Panc1 (cell line): ENCODE measurements at regions not wholly inside any gene's neighbourhood (a gene's known extent, or its start where the extent isn't known, plus 50 kb on each side); places are given as distances from the start of the nearest gene placed in this dataset.

Experiments
- ATAC-seq: fragments of 200-7000 bp; cut with Tn5 transposase; 2 replicates; pipeline ENCODE4 v1.9.1; 2020; ENCODE audit warnings: mild to moderate bottlenecking, moderate library complexity
- BruUV-seq: library from RNA; stranded (reverse); fragments of 400-500 nt; replicated peaks from 2 replicates; lab custom pipeline; 2021; lab: Mats Ljungman, UMichigan
- CTCF ChIA-PET: fragments of 300-600 bp; sonication (Branson Sonifier 250); formaldehyde crosslinking; loops from one replicate; lab custom pipeline; 2022; ENCODE audit warnings: antibody characterized with exemption; lab: Charles Lee
- POLR2A ChIA-PET: fragments of 300-600 bp; sonication (Branson Sonifier 250); formaldehyde crosslinking; loops from one replicate; lab custom pipeline; 2022; ENCODE audit warnings: antibody characterized with exemption; lab: Charles Lee
- DNase-seq: peaks from one replicate; pipeline ENCODE4 v3.0.0-alpha.2; 2010; ENCODE audit warnings: low read depth, low spot score
- H3K27ac ChIP-seq: 2 replicates; pipeline ENCODE4 v1.5.1; 2011; ENCODE audit warnings: mild to moderate bottlenecking, low read length, inconsistent platforms
- H3K27me3 ChIP-seq: fragments of 200-500 bp; sonication (Bioruptor generic); 2 replicates; pipeline ENCODE4 v1.6.0; 2014; ENCODE audit warnings: low read length, inconsistent platforms; ENCODE audit not compliant: control insufficient read depth, insufficient read depth
- H3K36me3 ChIP-seq: fragments of 200-500 bp; sonication (Bioruptor generic); 2 replicates; pipeline ENCODE4 v1.5.1; 2014; ENCODE audit warnings: inconsistent platforms, mild to moderate bottlenecking, low read length, moderate library complexity; ENCODE audit not compliant: control insufficient read depth, insufficient read depth
- H3K4me1 ChIP-seq: 2 replicates; pipeline ENCODE4 v1.5.1; 2011; ENCODE audit warnings: inconsistent platforms, mild to moderate bottlenecking, low read length, moderate library complexity; ENCODE audit not compliant: control insufficient read depth, insufficient read depth
- H3K4me3 ChIP-seq, 2 experiments: 2 replicates each; pipeline ENCODE4 v1.5.1; 2011 to 2012; ENCODE audit warnings: low read depth in 2 of 2, low read length in 2 of 2, mild to moderate bottlenecking in 2 of 2, inconsistent platforms in 1 of 2, moderate library complexity in 1 of 2
- H3K9me3 ChIP-seq: fragments of 200-500 bp; sonication (Bioruptor generic); 2 replicates; pipeline ENCODE4 v1.5.1; 2014; ENCODE audit warnings: low read depth, mild to moderate bottlenecking, inconsistent platforms, low read length, moderate library complexity; ENCODE audit not compliant: control insufficient read depth, insufficient read depth
- CTCF ChIP-seq: fragments of 450-650 bp; IDR thresholded peaks from 2 replicates; pipeline ENCODE4 v1.5.1; 2017; ENCODE audit warnings: mild to moderate bottlenecking
- POLR2AphosphoS5 ChIP-seq: IDR thresholded peaks from 2 replicates; pipeline ENCODE4 v1.6.1; 2012; ENCODE audit warnings: mild to moderate bottlenecking, low read depth, low read length, moderate library complexity
- SIN3A ChIP-seq: IDR thresholded peaks from 2 replicates; pipeline ENCODE4 v1.6.1; 2012; ENCODE audit warnings: low read depth, mild to moderate bottlenecking, low read length, moderate library complexity, borderline replicate concordance; ENCODE audit not compliant: insufficient read depth
- TCF7L2 ChIP-seq: IDR thresholded peaks from 2 replicates; pipeline ENCODE4 v1.6.1; 2011; ENCODE audit warnings: mild to moderate bottlenecking, low read depth, low read length, inconsistent platforms
- in situ Hi-C: cut with HindIII; loops from 2 replicates; pipeline ENCODE4 v1.10.0; 2016; ENCODE audit warnings: low sequenced_read_pairs, low pct_unique_long_range_greater_than_20kb
- intact Hi-C: fragments of 100-400 bp; cut with micrococcal nuclease; formaldehyde crosslinking; loops from one replicate; pipeline ENCODE4 v1.10.0; 2022; ENCODE audit not compliant: unreplicated experiment
- TF ChIP-seq, protein P1 (sequence below), 2 experiments: IDR thresholded peaks; 2 replicates each; pipeline ENCODE4 v1.6.1; 2011 to 2012; ENCODE audit warnings: low read depth in 2 of 2, control low read depth in 1 of 2, low read length in 1 of 2, mild to moderate bottlenecking in 1 of 2, moderate library complexity in 1 of 2; ENCODE audit not compliant: insufficient read depth in 1 of 2

DNA sequence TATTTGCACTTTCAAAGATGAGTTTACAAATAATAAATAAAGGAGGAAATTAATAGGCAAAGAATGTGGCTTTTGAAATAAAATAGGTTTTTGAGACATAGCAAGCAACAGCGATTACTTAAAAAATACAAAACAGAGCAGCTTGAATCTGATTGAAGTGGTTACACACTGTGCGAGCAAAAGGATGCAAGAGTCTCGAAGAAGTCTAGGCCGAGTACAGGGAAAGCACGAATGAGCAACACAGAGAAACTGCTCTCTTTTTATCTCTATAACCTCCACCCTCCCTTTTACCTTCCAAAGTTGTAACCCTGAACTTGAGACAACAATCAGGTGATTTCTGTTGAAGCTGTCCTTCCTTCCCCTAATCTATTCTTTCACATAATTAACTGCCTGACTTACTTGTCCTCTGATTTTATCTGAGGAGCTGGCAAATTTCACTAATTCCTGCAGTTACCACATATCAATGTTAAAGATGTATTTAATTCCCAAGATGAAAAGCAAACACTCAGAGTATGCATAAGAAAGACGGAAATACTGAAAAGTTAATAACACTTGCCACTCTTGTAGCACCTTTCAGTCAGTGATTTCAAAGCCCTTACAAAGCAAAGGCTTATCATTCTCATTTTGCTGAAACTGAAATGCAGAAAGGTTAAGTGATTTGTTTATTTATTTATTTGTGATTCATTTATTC, 1030.1 kb downstream of the ADGRL2 start:
- no peaks in the 10 kb centered on the region for H3K27me3 ChIP-seq
- intact Hi-C loops (no loop called here), in situ Hi-C loops (no loop called here)
- peaks cover 4% of the 10 kb centered on the region; the same call in 1 of the 2 replicates for H3K9me3 ChIP-seq
- no peak for TF ChIP-seq CTCF
- TF ChIP-seq, protein P1, sequence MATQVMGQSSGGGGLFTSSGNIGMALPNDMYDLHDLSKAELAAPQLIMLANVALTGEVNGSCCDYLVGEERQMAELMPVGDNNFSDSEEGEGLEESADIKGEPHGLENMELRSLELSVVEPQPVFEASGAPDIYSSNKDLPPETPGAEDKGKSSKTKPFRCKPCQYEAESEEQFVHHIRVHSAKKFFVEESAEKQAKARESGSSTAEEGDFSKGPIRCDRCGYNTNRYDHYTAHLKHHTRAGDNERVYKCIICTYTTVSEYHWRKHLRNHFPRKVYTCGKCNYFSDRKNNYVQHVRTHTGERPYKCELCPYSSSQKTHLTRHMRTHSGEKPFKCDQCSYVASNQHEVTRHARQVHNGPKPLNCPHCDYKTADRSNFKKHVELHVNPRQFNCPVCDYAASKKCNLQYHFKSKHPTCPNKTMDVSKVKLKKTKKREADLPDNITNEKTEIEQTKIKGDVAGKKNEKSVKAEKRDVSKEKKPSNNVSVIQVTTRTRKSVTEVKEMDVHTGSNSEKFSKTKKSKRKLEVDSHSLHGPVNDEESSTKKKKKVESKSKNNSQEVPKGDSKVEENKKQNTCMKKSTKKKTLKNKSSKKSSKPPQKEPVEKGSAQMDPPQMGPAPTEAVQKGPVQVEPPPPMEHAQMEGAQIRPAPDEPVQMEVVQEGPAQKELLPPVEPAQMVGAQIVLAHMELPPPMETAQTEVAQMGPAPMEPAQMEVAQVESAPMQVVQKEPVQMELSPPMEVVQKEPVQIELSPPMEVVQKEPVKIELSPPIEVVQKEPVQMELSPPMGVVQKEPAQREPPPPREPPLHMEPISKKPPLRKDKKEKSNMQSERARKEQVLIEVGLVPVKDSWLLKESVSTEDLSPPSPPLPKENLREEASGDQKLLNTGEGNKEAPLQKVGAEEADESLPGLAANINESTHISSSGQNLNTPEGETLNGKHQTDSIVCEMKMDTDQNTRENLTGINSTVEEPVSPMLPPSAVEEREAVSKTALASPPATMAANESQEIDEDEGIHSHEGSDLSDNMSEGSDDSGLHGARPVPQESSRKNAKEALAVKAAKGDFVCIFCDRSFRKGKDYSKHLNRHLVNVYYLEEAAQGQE (IDR thresholded peaks at IDR 0.05; ENCODE audit: insufficient read depth in 1 of 2, low read depth in 2 of 2, low read length in 1 of 2): no peak
- no peak for TF ChIP-seq SIN3A
- no peak for TF ChIP-seq POLR2AphosphoS5
- TF ChIP-seq TCF7L2: no peak
- POLR2A ChIA-PET: no interaction called here
- H3K4me1 ChIP-seq: no peaks in the 10 kb centered on the region
- BruUV-seq: no TSS peak
- no peak for ATAC-seq
- H3K27ac ChIP-seq: no peak overlapping the region
- no peaks in the 10 kb centered on the region for H3K36me3 ChIP-seq
- DNase-seq: no peak
- no peak overlapping the region for H3K4me3 ChIP-seq
- CTCF ChIA-PET: no interaction called here

GRCh38 chr1:82829527-82829926, 1028.8 kb downstream of the ADGRL2 start:
- in situ Hi-C loops (no loop called here), intact Hi-C loops (no loop called here)
- H3K9me3 ChIP-seq: peaks cover 4% of the 10 kb centered on the region; the same call in 1 of the 2 replicates
- CTCF ChIA-PET: no interaction called here
- DNase-seq (no peak), ATAC-seq (no peak)
- no peak overlapping the region for H3K27ac ChIP-seq
- H3K4me1 ChIP-seq: no peaks in the 10 kb centered on the region
- POLR2A ChIA-PET: no interaction called here
- BruUV-seq: no TSS peak
- no peaks in the 10 kb centered on the region for H3K36me3 ChIP-seq
- no peaks in the 10 kb centered on the region for H3K27me3 ChIP-seq
- H3K4me3 ChIP-seq: no peak overlapping the region
- TF ChIP-seq CTCF (no peak), SIN3A (no peak), POLR2AphosphoS5 (no peak), TCF7L2 (no peak)
- TF ChIP-seq, protein P1 (IDR thresholded peaks at IDR 0.05; ENCODE audit: insufficient read depth in 1 of 2, low read depth in 2 of 2, low read length in 1 of 2): no peak
